ENCODE measurements at regions not wholly inside any gene's neighbourhood (a gene's known extent, or its start where the extent isn't known, plus 50 kb on each side); places are given as distances from the start of the nearest gene placed in this dataset.
"Not testable (repeated sequence)": the region's sequence is repeated elsewhere in the genome, so short reads cannot be mapped to it uniquely, and the experiment has no call there.

DNA sequence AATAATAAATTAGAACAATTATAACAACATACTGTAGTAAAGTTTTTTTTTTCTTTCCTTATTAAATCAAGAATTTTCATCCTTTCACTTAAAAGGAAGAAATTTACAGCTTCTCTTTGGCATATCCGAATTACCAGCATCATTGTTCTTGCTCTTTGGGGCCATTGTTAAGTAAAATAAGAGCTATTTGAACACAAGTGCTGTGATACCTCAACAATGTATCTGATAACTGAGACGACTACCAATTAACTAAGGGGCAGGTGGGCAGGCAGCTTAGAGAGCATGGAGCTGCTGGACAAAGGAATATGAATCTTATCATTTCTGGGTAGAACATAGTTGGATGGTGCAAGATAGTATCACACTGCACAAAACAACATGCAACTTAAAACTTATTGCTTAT, 719.9 kb upstream of the TMPRSS15 start:
- Mint-ChIP-seq H3K36me3 (no peaks in the 10 kb centered on the region), H3K27me3 (no peaks in the 10 kb centered on the region), H3K4me3 (no peak overlapping the region), H3K4me1 (no peaks in the 10 kb centered on the region), H3K9me3 (peaks cover 0 to 2% (median 0%) of the 10 kb centered on the region in 3 donors), H3K27ac (no peak overlapping the region)

DNA sequence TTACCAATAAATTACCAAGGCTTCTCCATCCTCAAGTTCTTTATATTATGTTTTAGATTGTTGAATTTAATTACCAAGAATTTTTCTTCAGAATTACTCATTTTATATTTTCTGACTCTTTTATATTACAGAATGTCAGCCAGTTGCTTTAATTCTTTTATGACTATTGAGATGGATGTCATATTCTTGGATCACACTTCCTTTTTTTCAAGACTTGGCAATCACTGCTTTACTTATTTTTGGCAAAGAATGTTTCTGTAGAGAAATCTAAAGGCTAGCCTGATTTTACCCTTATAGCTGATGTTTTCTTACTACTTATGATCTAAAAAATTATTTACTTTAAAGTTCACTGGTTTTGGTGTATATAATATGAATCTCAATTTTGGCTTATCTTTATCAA, 721.1 kb upstream of the TMPRSS15 start:
- Mint-ChIP-seq H3K9me3 (peaks cover 0 to 2% (median 0%) of the 10 kb centered on the region in 3 donors), H3K36me3 (no peaks in the 10 kb centered on the region), H3K27ac (no peak overlapping the region), H3K4me3 (no peak overlapping the region), H3K27me3 (no peaks in the 10 kb centered on the region), H3K4me1 (no peaks in the 10 kb centered on the region)

DNA sequence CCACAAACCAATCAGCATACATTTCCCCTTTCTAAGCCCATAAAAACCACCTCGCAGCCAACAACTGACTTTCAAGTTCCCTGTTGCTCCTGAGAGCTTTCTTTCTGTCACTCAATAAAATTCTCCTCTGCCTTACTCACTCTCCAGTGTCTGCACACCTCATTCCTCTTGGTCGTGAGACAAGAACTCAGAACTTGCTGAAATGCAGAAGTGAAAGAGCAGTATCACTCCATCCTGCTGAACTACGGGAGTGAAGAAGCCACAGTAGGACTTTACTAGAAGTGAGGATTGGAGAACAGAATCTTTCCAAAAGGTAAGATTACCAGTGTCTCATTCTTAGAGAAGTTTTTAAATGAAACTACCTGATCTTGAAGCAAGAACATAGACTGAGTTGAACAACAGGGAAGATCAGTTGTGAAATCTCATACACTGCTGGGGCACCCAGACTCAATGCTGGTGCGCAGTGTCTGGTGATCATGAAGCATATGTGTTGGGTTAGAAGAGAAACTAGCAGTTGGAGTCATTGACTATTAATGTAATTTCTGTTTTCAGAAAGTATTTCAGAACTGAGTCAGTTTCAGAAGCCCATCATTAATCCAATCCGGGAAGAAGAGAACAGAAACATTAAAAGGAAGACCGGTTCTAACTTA, 726.9 kb upstream of the TMPRSS15 start:
- H3K27ac Mint-ChIP-seq, result no peak overlapping the region
- no peaks in the 10 kb centered on the region for H3K36me3 Mint-ChIP-seq
- H3K4me1 Mint-ChIP-seq, result peaks cover 0 to 2% (median 0%) of the 10 kb centered on the region in 3 donors
- no peaks in the 10 kb centered on the region for H3K27me3 Mint-ChIP-seq
- peaks cover 3 to 13% (median 4%) of the 10 kb centered on the region in 3 donors for H3K9me3 Mint-ChIP-seq
- H3K4me3 Mint-ChIP-seq, result no peak overlapping the region

DNA sequence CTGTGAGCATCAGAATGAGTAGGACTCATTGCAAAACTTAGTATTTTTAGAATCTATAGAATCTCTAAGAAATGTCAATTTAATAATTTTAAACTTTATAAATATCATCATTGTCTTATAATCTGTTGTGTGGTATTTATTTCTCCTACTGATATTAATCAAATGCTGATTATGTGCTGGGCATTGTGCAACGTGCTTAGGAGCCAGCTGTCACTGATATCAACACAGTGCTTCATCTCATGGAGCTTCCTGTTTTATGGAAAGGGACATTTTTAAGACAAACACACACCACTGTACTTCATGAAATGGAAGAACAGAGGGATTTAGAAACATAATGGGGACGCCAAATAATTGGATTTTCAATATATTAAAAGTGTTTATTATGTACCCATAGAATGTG, 737.9 kb upstream of the TMPRSS15 start:
- Mint-ChIP-seq H3K27me3 (no peaks in the 10 kb centered on the region), H3K9me3 (peaks cover 2 to 11% (median 3%) of the 10 kb centered on the region in 3 donors), H3K4me1 (no peaks in the 10 kb centered on the region), H3K36me3 (no peaks in the 10 kb centered on the region), H3K27ac (no peak overlapping the region), H3K4me3 (no peak overlapping the region)

DNA sequence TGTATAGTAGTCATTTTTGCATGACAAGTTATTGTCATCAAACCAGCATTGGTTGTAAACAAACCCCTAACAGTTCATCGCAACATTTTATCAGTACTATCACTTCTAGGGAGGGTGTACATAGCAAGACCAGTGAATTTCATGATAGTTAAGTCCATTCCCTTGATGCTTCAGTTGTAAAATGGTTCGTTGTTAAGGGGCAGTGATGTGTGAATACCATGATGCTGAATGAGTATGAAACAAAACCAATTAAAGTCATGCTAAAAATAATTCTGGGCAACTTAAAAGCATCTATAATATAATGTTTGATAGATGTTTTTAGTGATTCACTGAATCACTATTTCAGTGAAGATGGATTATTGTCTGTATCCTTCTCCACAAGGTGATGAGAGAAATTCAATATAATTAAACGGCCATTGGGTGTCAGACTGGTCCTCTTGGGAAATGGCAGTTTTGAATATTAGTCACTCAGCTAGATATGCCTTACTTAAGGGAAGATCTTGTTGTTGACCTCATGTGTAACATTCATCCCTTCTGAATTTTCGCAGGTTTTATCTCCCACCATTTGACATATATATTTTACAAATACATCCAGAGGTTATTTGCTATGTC, 742.2 kb upstream of the TMPRSS15 start:
- no peaks in the 10 kb centered on the region for H3K27me3 Mint-ChIP-seq
- no peak overlapping the region for H3K27ac Mint-ChIP-seq
- no peaks in the 10 kb centered on the region for H3K4me1 Mint-ChIP-seq
- no peaks in the 10 kb centered on the region for H3K36me3 Mint-ChIP-seq
- peaks cover 3 to 6% (median 4%) of the 10 kb centered on the region in 3 donors for H3K9me3 Mint-ChIP-seq
- H3K4me3 Mint-ChIP-seq, result no peak overlapping the region

DNA sequence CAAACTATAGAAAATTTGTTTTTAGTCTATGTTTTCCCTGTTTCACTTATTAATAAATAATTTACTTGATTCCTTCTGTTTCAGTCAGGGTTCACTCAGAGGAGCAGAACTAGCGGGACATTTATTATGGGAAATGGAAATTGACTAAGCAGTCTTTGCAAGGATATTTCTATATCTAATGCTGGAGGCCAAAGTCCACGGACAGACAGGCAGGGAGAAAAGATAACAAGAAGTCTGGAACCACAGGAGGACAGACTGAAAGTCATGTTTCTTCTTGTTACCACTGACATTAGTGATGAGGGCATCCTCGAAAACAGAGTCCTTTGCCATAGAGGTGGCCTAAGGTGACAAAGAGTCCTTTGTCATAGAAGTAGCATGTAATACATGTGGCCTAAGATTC, 744.5 kb upstream of the TMPRSS15 start:
- H3K36me3 Mint-ChIP-seq, result no peaks in the 10 kb centered on the region
- H3K4me1 Mint-ChIP-seq, result no peaks in the 10 kb centered on the region
- no peak overlapping the region for H3K27ac Mint-ChIP-seq
- H3K4me3 Mint-ChIP-seq, result no peak overlapping the region
- no peaks in the 10 kb centered on the region for H3K27me3 Mint-ChIP-seq
- H3K9me3 Mint-ChIP-seq, result peaks cover 0 to 3% (median 2%) of the 10 kb centered on the region in 3 donors

DNA sequence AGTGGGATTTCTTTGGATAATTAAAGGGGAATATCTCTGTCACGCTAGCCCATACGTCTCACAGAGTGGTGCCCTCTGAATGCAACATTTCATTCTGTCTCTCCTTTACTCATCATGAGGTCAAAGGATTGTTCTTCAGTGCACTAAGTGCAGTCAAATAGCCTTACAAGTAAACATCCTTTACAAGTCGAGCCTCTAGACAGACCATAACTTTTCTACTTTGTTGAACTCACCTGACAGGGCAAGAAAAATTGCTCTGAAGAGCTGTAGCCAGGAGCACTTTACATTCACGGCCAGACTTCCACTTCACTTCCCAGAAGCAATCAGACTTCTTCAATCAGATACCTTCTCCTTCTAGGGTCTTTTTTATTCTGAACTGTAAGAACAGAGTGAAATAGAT, 768.0 kb upstream of the TMPRSS15 start:
- Mint-ChIP-seq H3K4me3 (no peak overlapping the region), H3K27ac (no peak overlapping the region)

DNA sequence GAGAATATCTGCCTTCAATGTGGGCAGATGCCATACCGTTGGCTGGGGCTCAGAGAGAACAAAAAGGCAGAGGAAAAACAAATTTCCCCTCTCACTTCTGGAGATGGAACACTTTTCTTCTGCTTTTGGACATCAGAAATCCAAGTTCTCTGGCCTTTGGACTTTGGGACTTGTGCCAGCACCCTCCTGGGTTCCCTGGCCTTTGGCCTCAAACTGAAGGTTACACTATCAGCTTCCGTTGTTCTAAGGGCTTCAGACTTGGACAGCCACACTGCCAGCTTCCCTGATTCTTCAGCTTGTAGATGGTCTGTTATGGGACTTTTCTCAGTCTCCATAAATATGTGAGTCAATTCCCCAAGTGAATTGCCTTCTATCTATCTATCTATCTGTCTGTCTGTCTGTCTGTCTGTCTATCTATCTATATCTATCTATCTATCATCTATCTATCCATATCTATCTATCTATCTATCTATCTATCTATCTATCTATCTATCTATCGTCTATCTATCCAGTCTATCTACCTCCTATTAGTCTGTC, 778.1 kb upstream of the TMPRSS15 start:
- Mint-ChIP-seq H3K36me3 (no peaks in the 10 kb centered on the region), H3K9me3 (peaks cover 4 to 6% (median 4%) of the 10 kb centered on the region in 3 donors), H3K27ac (no peak overlapping the region), H3K4me1 (no peaks in the 10 kb centered on the region), H3K27me3 (no peaks in the 10 kb centered on the region), H3K4me3 (no peak overlapping the region)

More for the DNA sequence above, 768.0 kb upstream of the TMPRSS15 start:
- Mint-ChIP-seq H3K36me3 (no peaks in the 10 kb centered on the region), H3K4me1 (peaks cover 0 to 2% (median 0%) of the 10 kb centered on the region in 3 donors), H3K9me3 (no peaks in the 10 kb centered on the region), H3K27me3 (no peaks in the 10 kb centered on the region)

DNA sequence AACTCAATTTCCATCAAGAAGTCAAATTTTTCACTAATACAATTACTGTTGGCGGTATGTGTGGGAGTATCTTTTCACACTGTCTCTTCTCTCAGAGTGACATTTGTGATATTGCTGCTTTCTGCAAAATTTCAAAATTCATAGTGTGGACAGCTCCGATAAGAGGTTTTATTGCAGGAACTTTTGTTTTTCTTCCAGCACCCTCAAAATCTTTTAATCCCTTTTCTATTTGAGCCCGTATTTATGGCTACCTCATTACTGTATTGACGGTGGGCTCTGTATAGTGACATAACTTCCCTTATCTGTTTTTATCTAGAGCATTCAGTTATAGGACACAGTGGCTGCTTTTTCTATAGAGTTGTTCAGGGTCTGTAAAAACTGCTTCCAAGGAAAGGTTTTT, 794.4 kb upstream of the TMPRSS15 start:
- H3K36me3 Mint-ChIP-seq, result no peaks in the 10 kb centered on the region
- H3K27me3 Mint-ChIP-seq, result no peaks in the 10 kb centered on the region
- no peak overlapping the region for H3K4me3 Mint-ChIP-seq
- no peak overlapping the region for H3K27ac Mint-ChIP-seq
- H3K9me3 Mint-ChIP-seq, result peaks cover 4 to 9% (median 5%) of the 10 kb centered on the region in 3 donors
- H3K4me1 Mint-ChIP-seq, result no peaks in the 10 kb centered on the region

DNA sequence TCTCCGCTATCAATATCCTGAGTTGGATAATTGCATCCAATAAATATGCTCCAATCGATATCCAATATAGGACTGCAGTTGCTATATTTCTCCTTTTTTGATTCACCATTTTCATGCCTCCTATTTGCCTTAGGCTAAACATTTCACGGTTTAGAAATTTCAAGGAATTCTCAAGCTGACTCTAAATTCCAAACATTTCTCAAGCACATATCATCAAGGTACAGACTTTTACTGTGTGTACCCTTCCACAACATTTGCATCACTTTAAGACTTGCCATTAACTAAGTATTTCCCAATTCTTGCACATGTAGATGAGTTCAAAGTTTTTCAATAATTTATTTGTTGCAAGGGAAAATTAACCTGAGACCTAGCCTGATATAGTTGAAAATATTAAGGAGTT, 795.2 kb upstream of the TMPRSS15 start:
- H3K27me3 Mint-ChIP-seq, result no peaks in the 10 kb centered on the region
- H3K36me3 Mint-ChIP-seq, result no peaks in the 10 kb centered on the region
- H3K4me1 Mint-ChIP-seq, result no peaks in the 10 kb centered on the region
- no peak overlapping the region for H3K27ac Mint-ChIP-seq
- H3K4me3 Mint-ChIP-seq, result no peak overlapping the region
- H3K9me3 Mint-ChIP-seq, result peaks cover 4 to 9% (median 5%) of the 10 kb centered on the region in 3 donors

DNA sequence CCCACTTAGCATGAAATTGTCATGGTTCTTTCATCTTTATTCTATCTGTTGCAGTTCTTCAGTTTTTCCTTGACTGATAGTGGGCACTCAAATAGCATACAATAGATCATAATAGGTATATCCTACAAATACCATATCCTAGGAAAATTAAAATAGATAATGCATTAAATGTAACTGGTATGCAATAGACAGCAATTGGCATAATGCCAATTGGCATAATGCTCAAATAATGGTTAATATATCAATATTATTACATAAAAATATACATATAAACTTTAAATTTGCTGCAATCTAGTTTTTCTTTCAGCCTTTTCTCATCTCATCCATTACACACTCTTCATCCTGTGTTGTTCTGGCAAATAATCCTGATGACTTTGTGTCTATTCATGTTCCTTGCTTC, 814.6 kb upstream of the TMPRSS15 start:
- Mint-ChIP-seq H3K27me3 (no peaks in the 10 kb centered on the region), H3K4me3 (no peak overlapping the region), H3K27ac (no peak overlapping the region), H3K9me3 (peaks cover 0 to 13% (median 4%) of the 10 kb centered on the region in 3 donors), H3K4me1 (no peaks in the 10 kb centered on the region), H3K36me3 (no peaks in the 10 kb centered on the region)

DNA sequence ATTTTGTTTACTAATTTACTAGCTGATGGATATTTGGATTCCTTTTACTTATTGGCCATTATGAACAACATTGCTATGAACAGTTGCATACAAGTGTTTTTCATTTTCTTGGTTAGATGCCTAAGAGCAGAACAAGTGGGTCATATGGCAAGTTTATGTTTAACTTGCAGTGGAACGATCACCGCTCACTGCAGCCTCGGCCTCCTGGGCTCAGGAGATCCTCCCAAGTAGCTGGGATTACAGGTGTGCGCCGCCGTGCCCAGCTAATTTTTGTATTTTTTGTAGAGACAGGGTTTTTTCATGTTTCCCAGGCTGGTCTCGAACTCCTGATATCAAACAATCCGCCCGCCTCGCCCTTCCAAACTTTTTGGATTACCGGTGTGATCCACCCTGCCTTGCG, 820.5 kb upstream of the TMPRSS15 start:
- Mint-ChIP-seq H3K27ac (no peak overlapping the region), H3K36me3 (no peaks in the 10 kb centered on the region), H3K4me1 (no peaks in the 10 kb centered on the region), H3K4me3 (no peak overlapping the region), H3K27me3 (no peaks in the 10 kb centered on the region), H3K9me3 (peaks cover 0 to 8% (median 3%) of the 10 kb centered on the region in 3 donors)

DNA sequence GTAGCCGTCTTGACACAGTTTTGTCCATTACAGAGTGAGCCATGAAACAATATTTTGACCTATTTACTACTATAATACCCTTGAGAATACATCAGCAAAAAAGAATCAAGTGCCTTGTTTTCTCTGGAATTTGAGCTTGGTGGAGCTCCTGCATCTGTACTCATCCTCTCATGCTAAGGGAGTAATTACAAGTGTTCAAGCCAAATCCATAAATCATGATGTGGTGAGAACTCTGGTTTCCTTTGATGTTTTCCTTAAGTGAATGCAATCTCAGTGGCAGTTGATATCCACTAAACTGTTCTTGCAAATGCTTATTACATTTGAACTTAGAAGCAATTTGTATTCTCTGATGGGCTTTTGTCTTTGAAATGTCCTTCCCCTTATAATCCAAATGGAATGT, 824.6 kb upstream of the TMPRSS15 start:
- no peaks in the 10 kb centered on the region for H3K36me3 Mint-ChIP-seq
- peaks cover 0 to 5% (median 4%) of the 10 kb centered on the region in 3 donors for H3K9me3 Mint-ChIP-seq
- H3K27ac Mint-ChIP-seq, result no peak overlapping the region
- H3K4me3 Mint-ChIP-seq, result no peak overlapping the region
- no peaks in the 10 kb centered on the region for H3K27me3 Mint-ChIP-seq
- no peaks in the 10 kb centered on the region for H3K4me1 Mint-ChIP-seq

DNA sequence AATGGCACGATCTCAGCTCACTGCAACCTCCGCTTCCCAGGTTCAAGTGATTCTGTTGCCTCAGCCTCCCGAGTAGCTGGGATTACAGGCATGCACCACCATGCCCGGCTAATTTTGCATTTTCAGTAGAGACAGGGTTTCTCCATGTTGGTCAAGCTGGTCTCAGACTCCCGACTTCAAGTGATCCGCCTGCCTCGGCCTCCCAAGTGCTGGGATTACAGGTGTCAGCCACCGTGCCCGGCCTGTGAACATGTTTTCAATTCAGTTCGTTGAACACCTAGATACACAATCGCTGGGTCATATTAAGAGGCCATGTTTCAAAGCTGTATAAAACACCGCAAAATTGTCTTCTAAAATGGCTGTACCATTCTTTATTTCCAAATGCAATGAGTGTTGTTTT, 830.3 kb upstream of the TMPRSS15 start:
- H3K4me3 Mint-ChIP-seq, H3K4me1 Mint-ChIP-seq, H3K36me3 Mint-ChIP-seq: not testable (repeated sequence)

DNA sequence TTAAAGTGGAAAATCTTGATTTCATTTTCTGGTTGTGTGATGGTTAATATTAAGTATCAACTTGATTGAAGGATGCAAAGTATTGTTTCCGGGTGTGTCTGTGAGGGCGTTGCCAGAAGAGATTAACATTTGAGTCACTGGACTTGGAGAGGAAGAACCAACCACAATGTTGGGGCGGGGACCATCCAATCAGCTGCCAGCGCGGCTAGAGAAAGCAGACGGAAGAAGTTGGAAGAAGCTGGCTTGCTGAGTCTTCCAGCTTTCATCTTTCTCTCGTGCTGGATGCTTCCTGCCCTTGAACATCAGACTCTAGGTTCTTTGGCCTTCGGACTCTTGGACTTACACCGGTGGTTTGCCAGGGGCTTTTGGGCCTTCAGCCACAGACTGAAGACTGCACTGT, 832.6 kb upstream of the TMPRSS15 start:
- no peaks in the 10 kb centered on the region for H3K27me3 Mint-ChIP-seq
- no peaks in the 10 kb centered on the region for H3K36me3 Mint-ChIP-seq
- peaks cover 0 to 6% (median 6%) of the 10 kb centered on the region in 3 donors for H3K9me3 Mint-ChIP-seq
- no peak overlapping the region for H3K27ac Mint-ChIP-seq
- H3K4me3 Mint-ChIP-seq, result no peak overlapping the region
- no peaks in the 10 kb centered on the region for H3K4me1 Mint-ChIP-seq

More for the DNA sequence above, 830.3 kb upstream of the TMPRSS15 start:
- H3K27ac Mint-ChIP-seq, H3K27me3 Mint-ChIP-seq, H3K9me3 Mint-ChIP-seq: not testable (repeated sequence)

DNA sequence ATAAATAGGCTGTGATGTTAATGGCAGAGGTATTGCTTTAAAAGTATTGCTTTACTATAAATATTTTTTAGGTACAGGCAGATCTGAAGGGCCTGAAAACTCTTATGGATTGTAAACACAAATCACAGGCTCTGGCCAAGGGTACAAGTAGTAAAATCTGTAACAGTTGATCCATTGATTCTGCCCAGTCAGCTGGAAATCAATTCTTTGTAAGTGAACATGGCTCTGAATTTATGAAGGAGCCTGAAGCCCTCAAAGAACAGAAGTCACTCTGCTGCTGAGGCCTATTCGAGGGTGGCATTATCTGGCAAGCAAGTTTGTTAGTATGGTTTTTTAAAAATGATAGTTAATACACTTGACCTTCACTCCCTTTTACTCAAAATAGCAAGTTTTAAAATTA, 834.0 kb upstream of the TMPRSS15 start:
- Mint-ChIP-seq H3K27ac (no peak overlapping the region), H3K4me3 (no peak overlapping the region), H3K27me3 (no peaks in the 10 kb centered on the region), H3K36me3 (no peaks in the 10 kb centered on the region), H3K9me3 (peaks cover 0 to 4% (median 3%) of the 10 kb centered on the region in 3 donors), H3K4me1 (no peaks in the 10 kb centered on the region)

All from IgD-negative memory B cell (primary cell).